ENCODE measurements at regions not wholly inside any gene's neighbourhood (a gene's known extent, or its start where the extent isn't known, plus 50 kb on each side); places are given as distances from the start of the nearest gene placed in this dataset.
"Not testable (repeated sequence)": the region's sequence is repeated elsewhere in the genome, so short reads cannot be mapped to it uniquely, and the experiment has no call there.

GRCh38 chr12:11980115-11980514, 90.6 kb upstream of the BCL2L14 start:
- FAIRE-seq = no peak

- peak; percentile 51 for FAIRE-seq
These were observed 89.5 kb upstream of the BCL2L14 start for GRCh38 chr12:11981121-11981733.

GRCh38 chr12:11984417-11984816, 86.3 kb upstream of the BCL2L14 start:
- no peak for FAIRE-seq

- FAIRE-seq = no peak
These were observed 84.6 kb upstream of the BCL2L14 start for GRCh38 chr12:11986165-11986564.

GRCh38 chr12:11987901-11988300, 82.8 kb upstream of the BCL2L14 start:
- no peak for FAIRE-seq

GRCh38 chr12:11991604-11992003, 79.1 kb upstream of the BCL2L14 start:
- no peak for FAIRE-seq

- no peak for FAIRE-seq
These were observed 78.2 kb upstream of the BCL2L14 start for GRCh38 chr12:11992515-11992914.

GRCh38 chr12:11998307-11998943, 72.3 kb upstream of the BCL2L14 start:
- not testable (repeated sequence) for FAIRE-seq

- FAIRE-seq = no peak
These were observed 71.8 kb upstream of the BCL2L14 start for GRCh38 chr12:11998944-11999315.

- FAIRE-seq = no peak
These were observed 67.1 kb upstream of the BCL2L14 start for GRCh38 chr12:12003609-12004008.

- no peak for FAIRE-seq
These were observed 66.2 kb upstream of the BCL2L14 start for GRCh38 chr12:12004524-12004923.

GRCh38 chr12:12007001-12007712, 63.6 kb upstream of the BCL2L14 start:
- FAIRE-seq = no peak

- FAIRE-seq = no peak
These were observed 63.0 kb upstream of the BCL2L14 start for GRCh38 chr12:12007713-12008231.

GRCh38 chr12:12008232-12008850, 62.4 kb upstream of the BCL2L14 start:
- FAIRE-seq = no peak

GRCh38 chr12:12008931-12009611, 61.7 kb upstream of the BCL2L14 start:
- FAIRE-seq = no peak

- not testable (repeated sequence) for FAIRE-seq
These were observed 60.9 kb upstream of the BCL2L14 start for GRCh38 chr12:12009749-12010276.

- no peak for FAIRE-seq
These were observed 60.3 kb upstream of the BCL2L14 start for GRCh38 chr12:12010277-12011039.

- no peak for FAIRE-seq
These were observed 58.9 kb upstream of the BCL2L14 start for GRCh38 chr12:12011880-12012260.

GRCh38 chr12:12015073-12015685, 55.6 kb upstream of the BCL2L14 start:
- no peak for FAIRE-seq

GRCh38 chr12:12016284-12017100, 54.2 kb upstream of the BCL2L14 start:
- no peak for FAIRE-seq

Data from colon (tissue), 2 donors.